IPS-20b (cell line): ENCODE measurements at regions not wholly inside any gene's neighbourhood (a gene's known extent, or its start where the extent isn't known, plus 50 kb on each side); places are given as distances from the start of the nearest gene placed in this dataset.
"Not testable (repeated sequence)": the region's sequence is repeated elsewhere in the genome, so short reads cannot be mapped to it uniquely, and the experiment has no call there.

Experiments
- H3K27ac ChIP-seq: one replicate; pipeline ENCODE4 v1.5.1; 2013; ENCODE audit warnings: low read length
- H3K27me3 ChIP-seq: 2 replicates; pipeline ENCODE4 v1.6.1; 2013; ENCODE audit warnings: mild to moderate bottlenecking, low read length, inconsistent platforms; ENCODE audit not compliant: insufficient read depth
- H3K36me3 ChIP-seq: 2 replicates; pipeline ENCODE4 v1.6.1; 2013; ENCODE audit warnings: low read depth, mild to moderate bottlenecking, inconsistent platforms, low read length, moderate library complexity; ENCODE audit not compliant: insufficient read depth
- H3K4me1 ChIP-seq: 2 replicates; pipeline ENCODE4 v1.6.1; 2013; ENCODE audit warnings: mild to moderate bottlenecking, control low read depth, inconsistent platforms, low read length, moderate library complexity; ENCODE audit not compliant: insufficient read depth
- H3K4me3 ChIP-seq: 2 replicates; pipeline ENCODE4 v1.5.1; 2013; ENCODE audit warnings: mild to moderate bottlenecking, low read length, inconsistent platforms
- H3K9ac ChIP-seq: 2 replicates; pipeline ENCODE4 v1.6.1; 2013; ENCODE audit warnings: low read depth, mild to moderate bottlenecking, inconsistent platforms, low read length, moderate library complexity
- H3K9me3 ChIP-seq: 2 replicates; pipeline ENCODE4 v1.6.1; 2013; ENCODE audit warnings: mild to moderate bottlenecking, low read depth, low read length, inconsistent platforms; ENCODE audit not compliant: insufficient read depth

DNA sequence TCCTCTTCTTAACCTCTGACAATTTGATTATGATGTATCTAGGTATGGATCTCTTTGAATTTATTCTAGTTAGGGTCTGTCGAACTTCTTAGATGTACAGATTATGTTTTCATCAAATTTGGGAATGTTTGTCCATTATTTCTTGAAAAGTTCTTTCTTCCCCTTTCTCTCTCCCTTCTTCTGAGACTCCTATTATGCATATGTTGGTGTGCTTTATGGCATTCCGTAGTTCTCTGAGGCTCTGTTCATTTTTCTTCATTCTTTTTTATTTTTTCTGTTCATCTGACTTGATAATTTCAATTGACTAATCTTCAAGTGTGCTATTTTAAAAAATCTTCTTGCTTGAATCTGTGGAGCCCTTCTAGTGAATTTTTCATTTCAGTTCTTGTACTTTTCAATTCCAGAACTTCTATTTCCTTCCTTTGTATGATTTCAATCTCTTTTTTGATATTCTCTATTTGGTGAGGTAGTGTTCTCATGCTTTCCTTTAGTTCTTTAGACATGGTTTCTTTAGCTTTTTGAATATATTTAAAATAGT, 79.8 kb downstream of the TMEM270 start:
- Histone ChIP-seq H3K9me3 (peaks cover 7% of the 10 kb centered on the region), H3K4me1 (no peaks in the 10 kb centered on the region; the same call in 1 of the 2 replicates), H3K27ac (no peak overlapping the region), H3K27me3 (no peaks in the 10 kb centered on the region), H3K36me3 (no peaks in the 10 kb centered on the region), H3K4me3 (no peak overlapping the region), H3K9ac (no peak overlapping the region)

GRCh38 chr7:73941836-73942551, 81.0 kb downstream of the TMEM270 start:
- no peak overlapping the region for H3K27ac ChIP-seq
- H3K9ac ChIP-seq = no peak overlapping the region
- no peak overlapping the region for H3K4me3 ChIP-seq
- no peaks in the 10 kb centered on the region for H3K27me3 ChIP-seq
- H3K9me3 ChIP-seq = peaks cover 7% of the 10 kb centered on the region
- no peaks in the 10 kb centered on the region; the same call in 1 of the 2 replicates for H3K4me1 ChIP-seq
- H3K36me3 ChIP-seq = no peaks in the 10 kb centered on the region

DNA sequence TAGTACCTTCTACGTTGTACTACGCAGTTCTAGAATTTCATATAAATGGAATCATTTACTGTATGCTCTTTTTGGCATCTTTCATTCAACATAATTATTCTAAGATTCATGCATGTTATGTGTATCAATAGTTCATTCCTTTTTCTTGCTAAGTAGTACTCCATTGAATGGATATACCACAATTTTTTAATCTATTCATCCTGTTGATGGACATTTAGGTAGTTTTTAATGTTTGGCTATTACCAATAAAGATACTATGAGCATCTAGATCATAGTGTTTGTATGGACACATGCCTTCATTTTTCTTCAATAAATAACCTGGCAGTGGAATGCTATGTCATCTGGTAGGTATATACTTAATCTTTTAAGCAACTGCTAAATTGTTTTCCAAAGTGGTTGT, 83.0 kb upstream of the ELN start:
- Histone ChIP-seq H3K9me3 (peaks cover 7% of the 10 kb centered on the region), H3K27ac (no peak overlapping the region), H3K27me3 (no peaks in the 10 kb centered on the region), H3K4me3 (no peak overlapping the region), H3K4me1 (no peaks in the 10 kb centered on the region; the same call in 1 of the 2 replicates), H3K9ac (no peak overlapping the region), H3K36me3 (no peaks in the 10 kb centered on the region)

DNA sequence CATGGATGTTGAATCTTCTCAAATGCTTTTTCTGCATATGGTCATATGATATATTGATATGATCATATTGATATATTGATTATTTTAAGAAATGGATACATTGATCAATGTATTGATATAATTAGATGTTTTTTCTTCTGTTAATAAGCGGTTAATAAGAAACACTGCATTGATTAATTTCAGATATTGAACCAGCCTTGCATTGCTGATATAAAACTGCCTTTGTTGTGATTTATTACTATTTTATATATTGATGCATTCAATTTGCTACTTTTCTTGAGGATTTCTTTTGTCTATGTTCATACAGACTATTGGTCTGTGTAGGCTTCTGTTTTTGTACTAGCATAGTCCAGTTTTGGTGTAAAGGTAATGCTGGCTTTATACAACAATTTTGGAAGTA, 79.7 kb upstream of the ELN start:
- Histone ChIP-seq H3K4me3 (no peak overlapping the region), H3K27ac (no peak overlapping the region), H3K4me1 (no peaks in the 10 kb centered on the region), H3K27me3 (no peaks in the 10 kb centered on the region), H3K9me3 (peaks cover 7% of the 10 kb centered on the region), H3K36me3 (no peaks in the 10 kb centered on the region), H3K9ac (no peak overlapping the region)

DNA sequence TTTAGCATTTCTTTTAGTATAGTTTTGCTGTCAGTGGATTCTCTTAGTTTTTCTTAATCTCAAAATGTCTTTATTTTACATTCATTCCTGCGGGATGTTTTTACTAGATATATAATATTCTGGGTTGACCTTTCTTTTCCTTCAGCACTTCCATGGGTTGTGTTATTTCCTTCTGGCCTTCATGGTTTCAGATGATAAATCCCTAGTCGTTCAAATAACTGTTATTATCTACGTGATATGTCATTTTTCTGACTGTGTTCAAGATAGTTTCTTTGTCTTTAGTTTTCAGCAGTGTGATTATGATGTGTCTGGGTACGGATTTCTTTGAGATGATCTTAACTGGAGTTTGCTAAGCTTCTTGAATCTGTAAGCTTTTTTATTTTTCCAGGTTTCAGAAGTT, 75.7 kb upstream of the ELN start:
- Histone ChIP-seq H3K9ac (no peak overlapping the region), H3K4me1 (no peaks in the 10 kb centered on the region), H3K9me3 (no peaks in the 10 kb centered on the region), H3K27ac (no peak overlapping the region), H3K36me3 (no peaks in the 10 kb centered on the region), H3K27me3 (no peaks in the 10 kb centered on the region), H3K4me3 (no peak overlapping the region)

- no peak overlapping the region for H3K27ac ChIP-seq
- no peak overlapping the region for H3K4me3 ChIP-seq
- H3K27me3 ChIP-seq = no peaks in the 10 kb centered on the region
- no peak overlapping the region for H3K9ac ChIP-seq
- H3K36me3 ChIP-seq = no peaks in the 10 kb centered on the region
- no peaks in the 10 kb centered on the region for H3K9me3 ChIP-seq
- no peaks in the 10 kb centered on the region for H3K4me1 ChIP-seq
Observed at GRCh38 chr7:73954181-73954580, 73.8 kb upstream of the ELN start.

GRCh38 chr7:73954861-73955260, 73.1 kb upstream of the ELN start:
- H3K4me1 ChIP-seq = no peaks in the 10 kb centered on the region
- H3K36me3 ChIP-seq = no peaks in the 10 kb centered on the region
- no peaks in the 10 kb centered on the region for H3K27me3 ChIP-seq
- no peaks in the 10 kb centered on the region for H3K9me3 ChIP-seq
- no peak overlapping the region for H3K27ac ChIP-seq
- H3K4me3 ChIP-seq = no peak overlapping the region
- no peak overlapping the region for H3K9ac ChIP-seq

GRCh38 chr7:73960548-73960947, 67.4 kb upstream of the ELN start:
- no peaks in the 10 kb centered on the region for H3K36me3 ChIP-seq
- peaks cover 13% of the 10 kb centered on the region for H3K9me3 ChIP-seq
- H3K4me1 ChIP-seq = no peaks in the 10 kb centered on the region
- no peaks in the 10 kb centered on the region for H3K27me3 ChIP-seq
- no peak overlapping the region for H3K27ac ChIP-seq
- H3K9ac ChIP-seq = no peak overlapping the region
- H3K4me3 ChIP-seq = no peak overlapping the region

- not testable (repeated sequence) for H3K4me3 ChIP-seq, H3K9ac ChIP-seq, H3K36me3 ChIP-seq, H3K27ac ChIP-seq, H3K27me3 ChIP-seq, H3K4me1 ChIP-seq
- peaks cover 13% of the 10 kb centered on the region for H3K9me3 ChIP-seq
Observed at GRCh38 chr7:73961991-73962390, 66.0 kb upstream of the ELN start.

GRCh38 chr7:73963252-73963822, 64.6 kb upstream of the ELN start:
- H3K4me3 ChIP-seq = no peak overlapping the region
- peaks cover 13% of the 10 kb centered on the region for H3K9me3 ChIP-seq
- H3K27ac ChIP-seq = no peak overlapping the region

DNA sequence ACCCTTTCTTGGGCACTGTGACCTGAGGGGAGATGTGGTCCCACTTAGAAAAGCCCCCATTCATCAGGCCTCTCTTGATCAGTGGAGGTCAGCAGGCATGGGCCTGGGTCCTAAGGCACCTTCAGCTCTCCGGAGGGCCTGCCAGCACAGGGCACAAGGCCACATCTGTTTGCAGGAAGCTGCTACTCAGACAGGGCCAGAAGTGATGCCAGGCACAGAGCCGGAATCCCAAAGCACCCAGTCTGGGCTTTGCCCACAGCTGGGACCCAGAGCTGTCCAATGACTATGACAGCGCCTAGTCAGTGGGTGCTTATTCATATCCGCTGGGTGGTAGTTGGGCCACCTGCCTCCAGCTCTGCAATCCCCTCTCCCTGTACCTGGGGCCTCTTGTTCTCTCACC, 63.2 kb upstream of the ELN start:
- Histone ChIP-seq H3K9me3 (peaks cover 13% of the 10 kb centered on the region), H3K27ac (no peak overlapping the region), H3K9ac (no peak overlapping the region), H3K27me3 (no peaks in the 10 kb centered on the region), H3K36me3 (no peaks in the 10 kb centered on the region), H3K4me3 (no peak overlapping the region), H3K4me1 (no peaks in the 10 kb centered on the region)

More at GRCh38 chr7:73963252-73963822, 64.6 kb upstream of the ELN start:
- Histone ChIP-seq H3K27me3 (no peaks in the 10 kb centered on the region), H3K4me1 (no peaks in the 10 kb centered on the region), H3K36me3 (no peaks in the 10 kb centered on the region), H3K9ac (no peak overlapping the region)
